HG03025 (cell line): ENCODE measurements at regions not wholly inside any gene's neighbourhood (a gene's known extent, or its start where the extent isn't known, plus 50 kb on each side); places are given as distances from the start of the nearest gene placed in this dataset.
A peak's percentile ranks its signal among the peaks of the same experiment; 100 is the strongest.
"Not testable (repeated sequence)": the region's sequence is repeated elsewhere in the genome, so short reads cannot be mapped to it uniquely, and the experiment has no call there.

Experiments
- ATAC-seq: cut with Tn5 transposase; IDR thresholded peaks from one replicate; pipeline ENCODE4 v1.9.1; 2021; ENCODE audit warnings: mild to moderate bottlenecking, moderate library complexity; ENCODE audit not compliant: unreplicated experiment, low FRiP score

GRCh38 chr2:209141818-209142217, 282.0 kb upstream of the MAP2 start:
- no peak for ATAC-seq

GRCh38 chr2:209145220-209145691, 278.6 kb upstream of the MAP2 start:
- not testable (repeated sequence) for ATAC-seq

GRCh38 chr2:209145941-209146681, 277.7 kb upstream of the MAP2 start:
- ATAC-seq, result peak; percentile 25

- ATAC-seq, result peak; percentile 52
Observed at GRCh38 chr2:209146682-209147320, 277.0 kb upstream of the MAP2 start.

- ATAC-seq, result no peak
Observed at GRCh38 chr2:209147981-209148380, 275.9 kb upstream of the MAP2 start.

- ATAC-seq, result no peak
Observed at GRCh38 chr2:209160800-209161588, 262.9 kb upstream of the MAP2 start.

GRCh38 chr2:209162129-209162528, 261.7 kb upstream of the MAP2 start:
- no peak for ATAC-seq

GRCh38 chr2:209181984-209182383, 241.9 kb upstream of the MAP2 start:
- ATAC-seq, result no peak

- ATAC-seq, result not testable (repeated sequence)
Observed at GRCh38 chr2:209186886-209187285, 237.0 kb upstream of the MAP2 start.

GRCh38 chr2:209189893-209190292, 234.0 kb upstream of the MAP2 start:
- no peak for ATAC-seq

- no peak for ATAC-seq
Observed at GRCh38 chr2:209191139-209191538, 232.7 kb upstream of the MAP2 start.

- no peak for ATAC-seq
Observed at GRCh38 chr2:209194717-209195116, 229.1 kb upstream of the MAP2 start.

- no peak for ATAC-seq
Observed at GRCh38 chr2:209208211-209208610, 215.6 kb upstream of the MAP2 start.

GRCh38 chr2:209209943-209210342, 213.9 kb upstream of the MAP2 start:
- no peak for ATAC-seq

GRCh38 chr2:209230560-209230959, 193.3 kb upstream of the MAP2 start:
- ATAC-seq, result no peak

GRCh38 chr2:209236377-209236776, 187.5 kb upstream of the MAP2 start:
- ATAC-seq, result no peak

GRCh38 chr2:209238765-209239584, 184.9 kb upstream of the MAP2 start:
- ATAC-seq, result no peak

- no peak for ATAC-seq
Observed at GRCh38 chr2:209239585-209239938, 184.3 kb upstream of the MAP2 start.

GRCh38 chr2:209240204-209240603, 183.6 kb upstream of the MAP2 start:
- no peak for ATAC-seq

- ATAC-seq, result no peak
Observed at GRCh38 chr2:209253544-209253943, 170.3 kb upstream of the MAP2 start.
